Cardiac muscle cell (in vitro differentiated cells and primary cell): ENCODE measurements at regions not wholly inside any gene's neighbourhood (a gene's known extent, or its start where the extent isn't known, plus 50 kb on each side); places are given as distances from the start of the nearest gene placed in this dataset.
A peak's percentile ranks its signal among the peaks of the same experiment; 100 is the strongest.
"Not testable (repeated sequence)": the region's sequence is repeated elsewhere in the genome, so short reads cannot be mapped to it uniquely, and the experiment has no call there.

Source experiments
- DNase-seq, 2 donors: peaks; one replicate each; pipeline versions ENCODE4 v3.0.0 to v3.0.0-alpha.2; 2010 to 2017; ENCODE audit warnings: low read depth in 1 of 2, low spot score in 1 of 2
- H3K27ac ChIP-seq: fragments of 200-600 bp; sonication (generic); 2 replicates; pipeline ENCODE4 v1.5.1; 2016
- H3K27me3 ChIP-seq: fragments of 200-600 bp; sonication (generic); 2 replicates; pipeline ENCODE4 v1.6.0; 2016; ENCODE audit warnings: control low read depth
- H3K36me3 ChIP-seq: fragments of 200-600 bp; sonication (generic); 2 replicates; pipeline ENCODE4 v1.5.1; 2016; ENCODE audit warnings: control low read depth
- H3K4me1 ChIP-seq: fragments of 200-600 bp; sonication (generic); 2 replicates; pipeline ENCODE4 v1.8.1; 2017; ENCODE audit warnings: low read depth, mild to moderate bottlenecking, mixed run types
- H3K4me3 ChIP-seq: fragments of 200-600 bp; sonication (generic); 2 replicates; pipeline ENCODE4 v1.5.1; 2016; ENCODE audit warnings: mild to moderate bottlenecking
- H3K9me3 ChIP-seq: fragments of 200-600 bp; sonication (generic); 2 replicates; pipeline ENCODE4 v1.5.1; 2017; ENCODE audit warnings: low read depth, mild to moderate bottlenecking, control low read depth
- CTCF ChIP-seq: IDR thresholded peaks from 2 replicates; pipeline ENCODE4 v1.5.1; 2012; ENCODE audit warnings: low read depth, mild to moderate bottlenecking, low read length

DNA sequence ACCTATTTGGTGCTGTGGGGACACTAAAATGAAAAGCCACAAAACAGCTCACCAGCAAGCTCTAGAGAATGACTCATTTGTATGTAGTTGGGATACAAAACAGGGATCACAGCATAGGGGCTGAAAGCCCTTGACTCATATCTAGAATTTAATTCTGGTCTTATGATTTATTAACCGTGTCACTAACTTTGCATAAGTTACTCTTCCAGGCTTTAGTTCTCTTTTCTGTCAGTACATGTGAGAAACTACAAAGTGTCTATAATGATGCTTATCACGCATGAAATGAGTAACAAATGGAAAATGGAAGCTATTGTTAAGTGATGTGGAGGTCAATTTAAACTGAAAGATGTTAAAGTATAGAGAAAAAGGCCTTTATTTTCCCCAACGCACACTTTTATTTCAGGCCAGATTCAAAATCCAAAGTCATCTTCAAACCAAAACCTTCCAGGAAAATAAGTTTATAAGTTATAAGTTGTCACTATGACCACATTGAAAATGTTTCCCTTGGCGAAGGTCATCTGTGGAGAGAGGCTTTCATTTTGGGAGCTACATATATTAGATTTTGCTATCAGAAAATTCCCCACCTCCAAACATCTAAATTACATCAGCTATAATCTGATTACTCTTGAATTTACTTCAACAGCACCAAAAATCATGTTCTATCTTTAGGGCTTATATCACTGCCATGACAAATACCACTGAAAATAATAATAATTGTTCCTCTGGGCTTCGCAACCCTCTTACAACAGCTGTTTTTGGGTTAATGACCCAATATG lies 430.5 kb downstream of the MRPL39 start:
- Histone ChIP-seq H3K27me3 (no peaks in the 10 kb centered on the region), H3K27ac (no peak overlapping the region), H3K36me3 (no peaks in the 10 kb centered on the region), H3K4me1 (no peaks in the 10 kb centered on the region), H3K4me3 (no peak overlapping the region), H3K9me3 (no peaks in the 10 kb centered on the region)
- no peak for TF ChIP-seq CTCF
- no peak for DNase-seq

DNA sequence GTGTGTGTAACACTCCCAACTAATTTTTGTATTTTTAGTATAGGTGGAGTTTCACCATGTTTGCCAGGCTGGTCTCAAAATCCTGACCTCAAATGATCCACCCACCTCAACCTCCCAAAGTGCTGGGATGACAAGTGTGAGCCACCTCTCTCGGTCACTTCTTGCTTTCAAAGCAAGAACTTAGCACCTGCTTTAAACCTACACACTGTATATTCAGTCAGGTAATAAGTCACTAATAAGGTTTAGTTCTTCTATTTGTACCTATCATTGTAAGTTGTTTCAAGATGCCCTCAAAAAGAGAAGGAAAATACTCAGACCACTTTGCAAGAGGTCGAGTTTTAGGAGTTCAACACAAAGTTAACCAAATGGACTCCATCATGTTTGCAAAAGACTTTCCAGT lies 431.3 kb downstream of the MRPL39 start:
- TF ChIP-seq CTCF: no peak
- H3K4me1 ChIP-seq: no peaks in the 10 kb centered on the region
- no peak for DNase-seq

DNA sequence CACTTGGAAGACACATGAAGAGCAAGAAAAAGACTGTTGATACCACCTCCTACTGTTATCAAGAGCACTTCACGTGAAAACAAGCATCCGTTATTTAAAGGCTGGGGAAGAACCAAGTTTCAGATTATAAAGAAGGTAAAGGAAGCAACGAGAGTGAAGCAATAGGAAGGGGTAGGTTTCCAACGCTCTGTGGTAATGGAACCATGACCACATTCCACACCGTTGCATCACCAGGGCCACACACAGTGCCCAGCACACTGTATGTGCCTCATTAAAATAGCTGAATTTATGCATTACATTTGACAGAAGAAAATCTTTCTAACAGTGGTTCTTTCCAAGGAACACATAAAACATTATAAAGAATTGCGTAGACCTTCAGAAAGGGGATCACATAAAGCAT lies 435.8 kb downstream of the MRPL39 start:
- Histone ChIP-seq H3K4me3 (no peak overlapping the region), H3K27ac (no peak overlapping the region), H3K27me3 (no peaks in the 10 kb centered on the region), H3K36me3 (no peaks in the 10 kb centered on the region), H3K9me3 (no peaks in the 10 kb centered on the region), H3K4me1 (no peaks in the 10 kb centered on the region)
- DNase-seq: peak in 1 of 2 donors; percentile 36
- no peak for TF ChIP-seq CTCF

More for the DNA sequence above, 431.3 kb downstream of the MRPL39 start:
- H3K4me3 ChIP-seq: no peak overlapping the region
- no peaks in the 10 kb centered on the region for H3K9me3 ChIP-seq
- no peaks in the 10 kb centered on the region for H3K27me3 ChIP-seq
- no peak overlapping the region for H3K27ac ChIP-seq
- no peaks in the 10 kb centered on the region for H3K36me3 ChIP-seq

DNA sequence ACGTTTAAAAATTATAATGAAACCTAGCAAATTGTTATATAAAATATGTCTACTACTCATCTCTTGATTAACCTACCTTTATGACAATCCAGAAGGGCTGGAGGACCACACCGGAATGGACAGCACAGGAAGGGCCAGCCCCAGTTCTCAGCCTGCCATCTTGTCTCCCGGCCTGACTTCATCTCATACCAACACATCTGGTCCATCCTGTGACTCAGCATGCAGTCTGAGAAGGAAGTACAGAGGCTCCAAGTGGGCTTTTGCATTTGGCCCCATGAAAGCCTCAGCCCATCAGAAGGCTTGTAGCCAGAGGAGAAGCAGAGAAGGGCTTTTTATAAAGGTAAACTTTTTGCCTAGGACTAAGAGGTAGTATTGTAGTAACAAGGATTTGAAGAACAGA lies 436.6 kb downstream of the MRPL39 start:
- Histone ChIP-seq H3K9me3 (no peaks in the 10 kb centered on the region), H3K4me1 (no peaks in the 10 kb centered on the region), H3K27ac (no peak overlapping the region), H3K27me3 (no peaks in the 10 kb centered on the region), H3K36me3 (no peaks in the 10 kb centered on the region), H3K4me3 (no peak overlapping the region)
- DNase-seq: no peak
- no peak for TF ChIP-seq CTCF

GRCh38 chr21:25169370-25169769 lies 437.9 kb downstream of the MRPL39 start:
- no peak overlapping the region for H3K27ac ChIP-seq
- H3K36me3 ChIP-seq: no peaks in the 10 kb centered on the region
- H3K27me3 ChIP-seq: no peaks in the 10 kb centered on the region
- DNase-seq: no peak
- H3K4me1 ChIP-seq: no peaks in the 10 kb centered on the region
- no peak for TF ChIP-seq CTCF
- H3K4me3 ChIP-seq: no peak overlapping the region
- H3K9me3 ChIP-seq: no peaks in the 10 kb centered on the region

GRCh38 chr21:25166904-25167303 lies 440.4 kb downstream of the MRPL39 start:
- not testable (repeated sequence) for H3K4me3 ChIP-seq, H3K36me3 ChIP-seq, H3K9me3 ChIP-seq, H3K4me1 ChIP-seq, DNase-seq, H3K27me3 ChIP-seq, H3K27ac ChIP-seq
